ENCODE measurements at regions not wholly inside any gene's neighbourhood (a gene's known extent, or its start where the extent isn't known, plus 50 kb on each side); places are given as distances from the start of the nearest gene placed in this dataset.
"Not testable (repeated sequence)": the region's sequence is repeated elsewhere in the genome, so short reads cannot be mapped to it uniquely, and the experiment has no call there.

DNA sequence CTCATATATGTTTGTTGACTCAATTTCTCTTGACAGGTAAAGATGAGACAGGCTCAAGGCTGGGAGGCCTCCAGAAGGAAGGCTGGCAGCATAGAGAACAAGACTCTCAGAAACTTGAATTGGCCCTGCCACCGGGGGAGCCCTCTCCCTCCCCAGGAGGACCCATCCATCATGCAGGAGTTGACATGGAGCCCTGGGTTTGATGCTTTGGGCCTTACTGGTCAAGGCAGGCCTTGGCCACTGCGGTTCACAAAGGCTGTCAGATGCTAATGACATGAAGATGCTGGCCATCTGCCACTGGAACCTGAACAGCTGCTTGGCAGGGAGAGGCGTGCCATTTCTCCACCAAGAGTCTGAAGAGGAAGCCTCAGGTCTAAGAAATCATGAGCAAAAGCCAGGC is 193.6 kb downstream of the MTCL1 start:
- Histone ChIP-seq H3K4me3 (ENCODE audit: low read depth in 1 of 2, low read length in 2 of 2) (no peak overlapping the region), H3K27me3 (ENCODE audit: low read depth, low read length) (no peaks in the 10 kb centered on the region), H3K27ac (ENCODE audit: low read length) (no peak overlapping the region), H3K36me3 (ENCODE audit: control insufficient read depth in 1 of 2, insufficient read depth in 2 of 2, low read length in 2 of 2) (no peaks in the 10 kb centered on the region), H3K4me1 (ENCODE audit: control insufficient read depth in 1 of 2, insufficient read depth in 2 of 2, low read length in 2 of 2) (no peaks in the 10 kb centered on the region), H3K9me3 (ENCODE audit: control insufficient read depth in 1 of 2, low read length in 2 of 2) (peaks cover 0 to 4% of the 10 kb centered on the region in 2 donors)

DNA sequence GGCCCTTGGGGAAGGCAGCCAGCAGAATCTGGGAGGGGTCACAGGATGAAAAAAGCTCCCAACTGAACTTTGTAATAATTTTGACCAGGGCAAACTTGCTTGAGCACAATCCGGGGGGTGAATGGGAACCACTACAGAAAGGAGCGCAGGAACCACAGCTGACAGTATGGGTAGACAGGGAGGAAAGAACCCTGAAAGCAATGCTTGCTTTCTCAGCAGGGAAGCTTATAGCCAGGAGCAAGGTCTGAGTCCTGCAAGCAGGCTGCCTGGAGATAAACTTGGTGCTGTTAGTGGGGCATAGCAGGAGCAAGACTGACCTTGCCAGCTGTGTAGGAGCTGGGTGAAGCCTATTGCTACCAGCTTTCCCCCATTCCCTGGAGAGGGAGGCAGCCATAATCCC is 195.2 kb downstream of the MTCL1 start:
- H3K4me3 ChIP-seq (ENCODE audit: low read depth in 1 of 2, low read length in 2 of 2), result no peak overlapping the region
- H3K36me3 ChIP-seq (ENCODE audit: control insufficient read depth in 1 of 2, insufficient read depth in 2 of 2, low read length in 2 of 2), result no peaks in the 10 kb centered on the region
- H3K9me3 ChIP-seq (ENCODE audit: control insufficient read depth in 1 of 2, low read length in 2 of 2), result peaks cover 0 to 4% of the 10 kb centered on the region in 2 donors
- no peaks in the 10 kb centered on the region for H3K4me1 ChIP-seq (ENCODE audit: control insufficient read depth in 1 of 2, insufficient read depth in 2 of 2, low read length in 2 of 2)
- H3K27ac ChIP-seq (ENCODE audit: low read length), result no peak overlapping the region
- H3K27me3 ChIP-seq (ENCODE audit: low read depth, low read length), result no peaks in the 10 kb centered on the region

DNA sequence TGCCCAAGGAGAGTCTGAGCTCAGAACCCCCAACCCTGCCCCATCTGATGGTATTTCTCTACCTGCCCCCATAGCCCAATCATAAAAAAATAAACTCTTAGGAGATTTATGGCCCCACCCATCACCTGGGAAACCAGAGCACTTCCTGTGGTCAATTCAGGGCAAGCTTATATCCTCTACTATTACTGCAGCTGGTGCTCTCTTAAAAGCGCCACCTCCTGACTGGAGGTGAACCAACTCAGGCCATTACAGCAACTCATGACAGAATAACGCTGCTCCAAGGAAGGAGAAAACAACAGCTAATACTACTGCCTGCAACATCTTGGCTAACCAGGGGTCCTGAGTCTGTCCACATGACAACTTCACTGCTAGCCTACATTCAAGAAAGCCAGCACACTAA is 195.7 kb downstream of the MTCL1 start:
- Histone ChIP-seq H3K9me3 (ENCODE audit: control insufficient read depth in 1 of 2, low read length in 2 of 2) (peaks cover 0 to 4% of the 10 kb centered on the region in 2 donors), H3K4me3 (ENCODE audit: low read depth in 1 of 2, low read length in 2 of 2) (no peak overlapping the region), H3K27ac (ENCODE audit: low read length) (no peak overlapping the region), H3K27me3 (ENCODE audit: low read depth, low read length) (no peaks in the 10 kb centered on the region), H3K4me1 (ENCODE audit: control insufficient read depth in 1 of 2, insufficient read depth in 2 of 2, low read length in 2 of 2) (no peaks in the 10 kb centered on the region), H3K36me3 (ENCODE audit: control insufficient read depth in 1 of 2, insufficient read depth in 2 of 2, low read length in 2 of 2) (no peaks in the 10 kb centered on the region)

GRCh38 chr18:8904316-8904715 is 198.2 kb upstream of the NDUFV2 start:
- Histone ChIP-seq H3K27ac (ENCODE audit: low read length) (no peak overlapping the region), H3K4me3 (ENCODE audit: low read depth in 1 of 2, low read length in 2 of 2) (no peak overlapping the region), H3K4me1 (ENCODE audit: control insufficient read depth in 1 of 2, insufficient read depth in 2 of 2, low read length in 2 of 2) (no peaks in the 10 kb centered on the region), H3K9me3 (ENCODE audit: control insufficient read depth in 1 of 2, low read length in 2 of 2) (peaks cover 0 to 4% of the 10 kb centered on the region in 2 donors), H3K36me3 (ENCODE audit: control insufficient read depth in 1 of 2, insufficient read depth in 2 of 2, low read length in 2 of 2) (no peaks in the 10 kb centered on the region), H3K27me3 (ENCODE audit: low read depth, low read length) (no peaks in the 10 kb centered on the region)

DNA sequence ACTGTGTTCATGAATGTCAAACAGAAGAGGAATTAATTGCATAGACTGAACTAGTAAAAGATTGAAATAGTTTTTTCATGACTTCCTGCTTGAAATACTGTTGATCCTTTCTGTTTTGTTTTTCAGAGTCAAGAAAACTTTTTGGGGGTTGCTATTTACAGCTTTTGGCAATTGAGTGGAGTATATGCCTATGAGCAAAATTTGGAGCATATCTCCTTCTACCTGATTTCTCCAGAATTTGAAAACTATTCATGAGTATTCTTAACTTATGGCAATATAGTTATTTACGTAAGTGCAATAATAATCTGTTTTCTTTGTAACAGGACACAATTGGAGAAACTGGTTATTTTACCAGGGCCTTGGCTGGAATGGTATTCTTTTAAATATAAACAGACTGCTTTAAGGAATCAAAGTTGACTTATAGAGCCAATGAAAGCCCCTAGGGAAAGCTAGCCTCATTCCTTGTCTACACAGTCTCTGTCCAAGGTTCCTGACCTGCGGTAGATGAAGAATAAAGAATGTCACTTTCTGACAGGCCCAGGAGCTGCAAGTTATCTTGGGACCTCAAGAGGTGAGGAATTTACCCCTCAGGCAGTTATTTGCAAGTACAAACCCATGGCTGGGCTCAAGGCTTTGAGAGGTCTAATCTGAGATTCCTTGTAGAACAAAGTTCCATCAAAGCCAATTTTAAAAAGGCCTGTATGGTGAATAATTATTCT is 193.5 kb upstream of the NDUFV2 start:
- H3K36me3 ChIP-seq (ENCODE audit: control insufficient read depth in 1 of 2, insufficient read depth in 2 of 2, low read length in 2 of 2), result no peaks in the 10 kb centered on the region

GRCh38 chr18:8910186-8910822 is 192.2 kb upstream of the NDUFV2 start:
- H3K9me3 ChIP-seq (ENCODE audit: control insufficient read depth in 1 of 2, low read length in 2 of 2), result no peaks in the 10 kb centered on the region
- H3K27me3 ChIP-seq (ENCODE audit: low read depth, low read length), result no peaks in the 10 kb centered on the region
- no peak overlapping the region for H3K4me3 ChIP-seq (ENCODE audit: low read depth in 1 of 2, low read length in 2 of 2)
- no peak overlapping the region for H3K27ac ChIP-seq (ENCODE audit: low read length)
- no peaks in the 10 kb centered on the region for H3K36me3 ChIP-seq (ENCODE audit: control insufficient read depth in 1 of 2, insufficient read depth in 2 of 2, low read length in 2 of 2)
- H3K4me1 ChIP-seq (ENCODE audit: control insufficient read depth in 1 of 2, insufficient read depth in 2 of 2, low read length in 2 of 2), result no peaks in the 10 kb centered on the region

More for the DNA sequence above, 193.5 kb upstream of the NDUFV2 start:
- Histone ChIP-seq H3K9me3 (ENCODE audit: control insufficient read depth in 1 of 2, low read length in 2 of 2) (no peaks in the 10 kb centered on the region), H3K27ac (ENCODE audit: low read length) (no peak overlapping the region), H3K27me3 (ENCODE audit: low read depth, low read length) (no peaks in the 10 kb centered on the region), H3K4me3 (ENCODE audit: low read depth in 1 of 2, low read length in 2 of 2) (no peak overlapping the region), H3K4me1 (ENCODE audit: control insufficient read depth in 1 of 2, insufficient read depth in 2 of 2, low read length in 2 of 2) (no peaks in the 10 kb centered on the region)

DNA sequence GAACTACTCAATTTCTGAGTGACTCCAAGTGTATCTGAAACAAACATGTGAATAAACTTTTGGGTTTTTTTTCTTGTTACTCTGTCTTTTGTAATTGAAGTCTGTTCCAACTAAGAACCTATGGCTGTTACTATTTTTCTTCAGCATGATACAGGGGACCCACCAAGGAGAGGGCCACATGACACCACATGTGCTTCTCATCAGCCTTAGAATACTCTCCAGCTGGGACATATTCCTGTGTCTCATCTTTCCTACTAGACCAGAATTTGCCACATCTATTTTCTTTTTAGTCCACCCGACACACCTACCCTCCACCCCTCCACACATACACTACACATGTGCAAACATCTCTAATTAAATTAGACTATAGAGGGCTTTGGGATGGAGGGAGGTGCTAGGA is 191.7 kb upstream of the NDUFV2 start:
- H3K36me3 ChIP-seq (ENCODE audit: control insufficient read depth in 1 of 2, insufficient read depth in 2 of 2, low read length in 2 of 2), result no peaks in the 10 kb centered on the region
- H3K27ac ChIP-seq (ENCODE audit: low read length), result no peak overlapping the region
- H3K4me3 ChIP-seq (ENCODE audit: low read depth in 1 of 2, low read length in 2 of 2), result no peak overlapping the region
- no peaks in the 10 kb centered on the region for H3K4me1 ChIP-seq (ENCODE audit: control insufficient read depth in 1 of 2, insufficient read depth in 2 of 2, low read length in 2 of 2)
- H3K27me3 ChIP-seq (ENCODE audit: low read depth, low read length), result no peaks in the 10 kb centered on the region
- no peaks in the 10 kb centered on the region for H3K9me3 ChIP-seq (ENCODE audit: control insufficient read depth in 1 of 2, low read length in 2 of 2)

DNA sequence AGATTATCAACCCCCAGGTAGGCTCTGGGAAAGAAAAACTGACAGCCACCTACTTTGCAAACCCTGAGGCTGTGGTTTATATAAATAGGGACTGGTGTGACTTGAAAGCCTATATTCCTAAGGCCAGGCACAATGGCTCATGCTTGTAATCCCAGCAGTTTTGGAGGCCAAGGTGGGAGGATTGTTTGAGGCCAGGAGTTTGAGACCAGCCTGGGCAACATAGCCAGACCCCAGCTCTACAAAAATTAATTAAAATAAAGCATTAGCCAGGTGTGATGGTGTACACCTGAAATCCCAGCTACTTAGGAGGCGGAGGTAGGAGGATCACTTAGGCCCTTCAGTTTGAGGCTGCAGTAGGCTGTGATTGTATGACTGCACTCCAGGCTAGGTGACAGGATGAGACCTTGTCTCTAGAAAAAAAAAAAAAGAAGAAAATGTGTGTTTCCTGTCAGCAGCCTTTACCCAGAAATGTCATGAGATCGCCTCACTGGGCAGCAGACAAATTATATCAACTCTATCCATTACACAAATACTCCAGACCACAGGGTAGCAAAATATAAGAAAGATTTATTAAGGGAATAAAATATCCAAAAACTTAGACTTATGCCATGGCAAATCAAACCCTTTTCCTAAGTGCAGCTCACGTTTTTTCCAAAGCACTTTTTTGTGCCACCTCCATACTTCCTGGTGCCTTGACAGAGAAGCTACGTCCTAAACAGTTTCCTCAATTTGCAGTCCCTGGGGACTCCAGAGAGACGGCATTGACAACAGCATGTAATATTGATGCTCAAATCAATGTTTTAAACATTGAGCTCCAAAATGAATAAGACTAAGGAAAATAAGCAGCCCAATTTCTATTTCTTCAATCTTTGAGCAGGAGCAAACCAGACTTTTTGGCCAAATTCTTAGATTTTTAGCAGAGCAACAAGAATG is 190.8 kb upstream of the NDUFV2 start:
- Histone ChIP-seq H3K4me1 (ENCODE audit: control insufficient read depth in 1 of 2, insufficient read depth in 2 of 2, low read length in 2 of 2) (no peaks in the 10 kb centered on the region), H3K27ac (ENCODE audit: low read length) (no peak overlapping the region), H3K4me3 (ENCODE audit: low read depth in 1 of 2, low read length in 2 of 2) (no peak overlapping the region), H3K36me3 (ENCODE audit: control insufficient read depth in 1 of 2, insufficient read depth in 2 of 2, low read length in 2 of 2) (no peaks in the 10 kb centered on the region), H3K27me3 (ENCODE audit: low read depth, low read length) (no peaks in the 10 kb centered on the region), H3K9me3 (ENCODE audit: control insufficient read depth in 1 of 2, low read length in 2 of 2) (no peaks in the 10 kb centered on the region)

DNA sequence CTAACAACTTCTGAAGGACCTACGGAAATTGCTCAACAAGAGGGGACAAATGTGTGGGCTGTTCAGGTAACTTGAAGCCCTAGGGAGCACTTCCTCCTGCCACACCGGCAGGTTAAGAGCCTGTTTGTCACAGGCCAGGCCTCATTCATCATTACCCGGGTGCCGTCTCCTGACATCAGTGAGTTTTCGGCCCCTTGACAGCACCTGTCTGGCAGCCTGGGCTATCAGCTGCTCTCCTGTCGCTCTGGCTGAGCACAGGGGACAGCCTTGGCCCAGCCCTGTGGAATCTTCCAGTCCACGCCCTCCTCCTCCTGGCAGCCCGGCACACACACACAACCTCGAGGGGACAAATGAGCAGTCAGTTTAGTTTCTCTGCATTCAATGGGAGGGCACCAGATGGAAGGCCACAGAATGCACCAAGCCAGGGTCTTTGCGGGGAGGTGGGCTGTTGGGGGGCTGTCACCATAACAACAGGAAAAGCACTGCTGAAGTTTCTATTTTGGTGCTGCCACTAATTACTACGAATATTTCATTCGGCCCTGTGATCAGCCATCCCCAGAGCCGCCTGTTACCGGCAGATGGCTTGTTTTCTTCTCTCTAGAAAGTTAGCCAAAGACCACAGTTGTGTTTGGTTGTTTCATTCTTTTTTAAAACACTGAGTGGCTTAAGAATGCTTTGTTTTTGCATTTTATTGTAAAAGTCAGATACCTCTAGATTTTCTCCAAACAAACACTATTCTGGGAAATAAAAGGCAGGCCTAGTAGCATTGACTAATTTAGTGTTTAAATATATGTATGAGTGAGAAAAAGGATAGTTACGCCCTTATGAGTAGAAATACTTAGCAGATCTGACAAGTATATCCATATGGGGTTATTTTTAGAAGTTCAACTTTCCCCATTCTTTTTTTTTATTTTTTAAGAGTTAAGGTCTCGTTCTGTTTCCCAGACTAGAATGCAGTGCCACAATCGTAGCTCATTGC is 189.9 kb upstream of the NDUFV2 start:
- H3K4me3 ChIP-seq (ENCODE audit: low read depth in 1 of 2, low read length in 2 of 2), result no peak overlapping the region
- no peaks in the 10 kb centered on the region for H3K9me3 ChIP-seq (ENCODE audit: control insufficient read depth in 1 of 2, low read length in 2 of 2)
- no peaks in the 10 kb centered on the region for H3K36me3 ChIP-seq (ENCODE audit: control insufficient read depth in 1 of 2, insufficient read depth in 2 of 2, low read length in 2 of 2)
- H3K4me1 ChIP-seq (ENCODE audit: control insufficient read depth in 1 of 2, insufficient read depth in 2 of 2, low read length in 2 of 2), result no peaks in the 10 kb centered on the region
- no peak overlapping the region for H3K27ac ChIP-seq (ENCODE audit: low read length)
- no peaks in the 10 kb centered on the region for H3K27me3 ChIP-seq (ENCODE audit: low read depth, low read length)

- not testable (repeated sequence) for H3K4me1 ChIP-seq (ENCODE audit: control insufficient read depth in 1 of 2, insufficient read depth in 2 of 2, low read length in 2 of 2); H3K4me3 ChIP-seq (ENCODE audit: low read depth in 1 of 2, low read length in 2 of 2); H3K9me3 ChIP-seq (ENCODE audit: control insufficient read depth in 1 of 2, low read length in 2 of 2); H3K36me3 ChIP-seq (ENCODE audit: control insufficient read depth in 1 of 2, insufficient read depth in 2 of 2, low read length in 2 of 2); H3K27me3 ChIP-seq (ENCODE audit: low read depth, low read length); H3K27ac ChIP-seq (ENCODE audit: low read length)
These were observed 188.7 kb upstream of the NDUFV2 start for GRCh38 chr18:8913606-8914403.
